ENCODE measurements at regions not wholly inside any gene's neighbourhood (a gene's known extent, or its start where the extent isn't known, plus 50 kb on each side); places are given as distances from the start of the nearest gene placed in this dataset.
"Not testable (repeated sequence)": the region's sequence is repeated elsewhere in the genome, so short reads cannot be mapped to it uniquely, and the experiment has no call there.

DNA sequence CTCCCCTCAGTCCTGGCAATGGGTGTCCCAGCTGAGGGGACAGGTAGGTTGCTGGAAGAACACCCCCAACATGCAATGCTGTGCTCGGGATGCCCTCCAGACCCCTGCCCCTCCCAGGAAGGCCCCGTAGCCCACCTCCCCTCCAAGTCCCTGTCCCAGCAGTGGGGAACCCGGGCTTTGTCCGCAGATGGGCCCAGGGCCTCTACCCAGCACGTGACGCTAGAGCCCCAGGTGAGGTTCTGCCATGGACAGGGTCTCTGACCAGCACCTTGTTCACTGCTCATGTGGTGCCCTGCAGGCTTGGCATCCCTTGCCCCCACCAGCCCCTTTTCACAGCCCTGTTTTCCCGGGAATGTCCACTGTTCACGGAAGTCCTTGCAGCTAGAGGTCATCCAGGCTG is 220.0 kb upstream of the SGCG start:
- no peaks in the 10 kb centered on the region for H3K36me3 ChIP-seq (ENCODE audit: insufficient read depth, low read length)
- Mint-ChIP-seq H3K4me1 (ENCODE audit: low read depth, unreplicated experiment) (peaks cover 2% of the 10 kb centered on the region), H3K27ac (ENCODE audit: unreplicated experiment) (no peak overlapping the region), H3K36me3 (ENCODE audit: low read depth, unreplicated experiment) (no peaks in the 10 kb centered on the region), H3K27me3 (ENCODE audit: low read depth, unreplicated experiment) (peaks cover 14% of the 10 kb centered on the region), H3K4me3 (ENCODE audit: unreplicated experiment) (no peak overlapping the region), H3K9me3 (ENCODE audit: unreplicated experiment) (no peaks in the 10 kb centered on the region)
- no peaks in the 10 kb centered on the region for H3K9me3 ChIP-seq (ENCODE audit: insufficient read depth, low read depth, low read length)
- no peak for TF ChIP-seq EZH2 (IDR thresholded peaks at IDR 0.05; ENCODE audit: insufficient read depth, low read length)
- TF ChIP-seq, protein P1, sequence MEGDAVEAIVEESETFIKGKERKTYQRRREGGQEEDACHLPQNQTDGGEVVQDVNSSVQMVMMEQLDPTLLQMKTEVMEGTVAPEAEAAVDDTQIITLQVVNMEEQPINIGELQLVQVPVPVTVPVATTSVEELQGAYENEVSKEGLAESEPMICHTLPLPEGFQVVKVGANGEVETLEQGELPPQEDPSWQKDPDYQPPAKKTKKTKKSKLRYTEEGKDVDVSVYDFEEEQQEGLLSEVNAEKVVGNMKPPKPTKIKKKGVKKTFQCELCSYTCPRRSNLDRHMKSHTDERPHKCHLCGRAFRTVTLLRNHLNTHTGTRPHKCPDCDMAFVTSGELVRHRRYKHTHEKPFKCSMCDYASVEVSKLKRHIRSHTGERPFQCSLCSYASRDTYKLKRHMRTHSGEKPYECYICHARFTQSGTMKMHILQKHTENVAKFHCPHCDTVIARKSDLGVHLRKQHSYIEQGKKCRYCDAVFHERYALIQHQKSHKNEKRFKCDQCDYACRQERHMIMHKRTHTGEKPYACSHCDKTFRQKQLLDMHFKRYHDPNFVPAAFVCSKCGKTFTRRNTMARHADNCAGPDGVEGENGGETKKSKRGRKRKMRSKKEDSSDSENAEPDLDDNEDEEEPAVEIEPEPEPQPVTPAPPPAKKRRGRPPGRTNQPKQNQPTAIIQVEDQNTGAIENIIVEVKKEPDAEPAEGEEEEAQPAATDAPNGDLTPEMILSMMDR (IDR thresholded peaks at IDR 0.05; ENCODE audit: insufficient read depth, low read depth, low read length), result no peak
- H3K4me2 ChIP-seq (ENCODE audit: low read length), result no peak overlapping the region
- no peak for DNase-seq (ENCODE audit: low read depth)
- H3K4me1 ChIP-seq (ENCODE audit: insufficient read depth, low read length), result no peaks in the 10 kb centered on the region
- H3K27ac ChIP-seq (ENCODE audit: low read depth, low read length), result no peak overlapping the region
- no peak for FAIRE-seq
- H4K20me1 ChIP-seq (ENCODE audit: insufficient read depth, low read length), result no peaks in the 10 kb centered on the region
- no peaks in the 10 kb centered on the region for H3K79me2 ChIP-seq (ENCODE audit: insufficient read depth, low read length)
- H2AFZ ChIP-seq (ENCODE audit: low read depth, low read length), result no peak overlapping the region
- H3K9ac ChIP-seq (ENCODE audit: low read length), result no peak overlapping the region
- H3K4me3 ChIP-seq (ENCODE audit: insufficient read depth, low read depth, low read length), result no peak overlapping the region
- H3K27me3 ChIP-seq (ENCODE audit: insufficient read depth, low read length), result no peaks in the 10 kb centered on the region

DNA sequence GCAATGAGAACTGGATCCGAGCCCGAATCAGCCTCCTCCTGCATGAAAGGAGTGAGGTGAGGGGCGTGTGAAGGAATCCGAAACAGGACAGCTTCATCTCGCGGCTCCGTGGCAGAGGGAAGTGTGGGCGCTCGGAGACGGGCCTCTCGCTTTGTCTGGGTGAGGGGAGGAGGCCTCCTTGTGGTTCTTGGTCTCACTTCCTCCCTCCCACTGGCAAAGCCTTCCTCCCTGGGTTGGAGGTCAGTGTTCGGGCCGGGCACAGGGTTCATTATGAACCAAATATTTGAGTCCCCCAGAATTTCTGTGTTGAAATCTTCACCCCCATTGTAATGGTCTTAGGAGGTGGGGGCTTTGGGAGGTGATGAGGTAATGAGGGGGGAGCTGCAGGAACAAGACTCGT is 219.4 kb upstream of the SGCG start:
- DNase-seq (ENCODE audit: low read depth); H2AFZ ChIP-seq (ENCODE audit: low read depth, low read length): not testable (repeated sequence)

DNA sequence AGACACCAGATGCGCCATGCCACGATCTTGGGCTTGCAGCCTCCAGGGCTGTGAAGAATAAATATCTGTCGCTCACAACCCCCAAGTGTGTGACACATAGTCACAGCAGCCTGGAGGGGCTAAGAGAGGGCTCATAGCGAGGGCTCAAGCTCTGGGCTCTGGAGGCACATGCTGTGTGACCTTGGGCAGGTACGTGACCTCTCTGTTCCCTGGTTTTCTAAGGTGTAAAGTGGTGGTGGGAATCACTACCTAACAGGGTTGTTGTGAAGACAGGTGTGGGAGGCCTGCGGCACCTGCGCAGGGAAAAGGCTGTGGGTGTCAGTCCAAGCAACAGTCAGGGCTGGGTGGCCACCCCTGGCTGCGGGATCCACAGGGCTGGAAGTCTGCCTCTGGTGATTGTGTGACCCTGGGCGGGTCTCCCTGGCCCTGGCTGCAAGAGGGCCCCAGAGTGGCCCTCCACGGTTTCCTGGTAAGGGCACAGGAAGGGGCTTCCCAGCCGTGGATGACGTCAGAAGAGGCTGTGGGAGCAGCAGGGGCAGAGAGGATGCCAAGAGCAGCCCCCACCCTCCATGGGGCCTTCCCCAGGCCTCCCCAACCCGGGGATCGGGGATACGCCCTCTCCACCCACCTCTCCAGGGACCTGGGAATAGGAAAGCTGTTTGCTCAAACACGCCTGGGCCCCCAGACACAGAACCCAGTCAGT is 218.8 kb upstream of the SGCG start:
- H3K4me3 ChIP-seq (ENCODE audit: insufficient read depth, low read depth, low read length), result no peak overlapping the region
- no peaks in the 10 kb centered on the region for H3K79me2 ChIP-seq (ENCODE audit: insufficient read depth, low read length)
- no peak overlapping the region for H3K9ac ChIP-seq (ENCODE audit: low read length)
- no peaks in the 10 kb centered on the region for H3K36me3 ChIP-seq (ENCODE audit: insufficient read depth, low read length)
- FAIRE-seq (no peak), DNase-seq (ENCODE audit: low read depth) (no peak)
- H4K20me1 ChIP-seq (ENCODE audit: insufficient read depth, low read length), result no peaks in the 10 kb centered on the region
- H3K4me2 ChIP-seq (ENCODE audit: low read length), result no peak overlapping the region
- H3K4me1 Mint-ChIP-seq (ENCODE audit: low read depth, unreplicated experiment), result peaks cover 2% of the 10 kb centered on the region
- no peaks in the 10 kb centered on the region for H3K27me3 ChIP-seq (ENCODE audit: insufficient read depth, low read length)
- peaks cover 14% of the 10 kb centered on the region for H3K27me3 Mint-ChIP-seq (ENCODE audit: low read depth, unreplicated experiment)
- no peaks in the 10 kb centered on the region for H3K36me3 Mint-ChIP-seq (ENCODE audit: low read depth, unreplicated experiment)
- H3K27ac ChIP-seq (ENCODE audit: low read depth, low read length), result no peak overlapping the region
- H3K4me3 Mint-ChIP-seq (ENCODE audit: unreplicated experiment), result no peak overlapping the region
- no peaks in the 10 kb centered on the region for H3K9me3 ChIP-seq (ENCODE audit: insufficient read depth, low read depth, low read length)
- TF ChIP-seq, protein P1 (IDR thresholded peaks at IDR 0.05; ENCODE audit: insufficient read depth, low read depth, low read length), result no peak
- no peak for TF ChIP-seq EZH2 (IDR thresholded peaks at IDR 0.05; ENCODE audit: insufficient read depth, low read length)
- no peaks in the 10 kb centered on the region for H3K9me3 Mint-ChIP-seq (ENCODE audit: unreplicated experiment)
- H3K27ac Mint-ChIP-seq (ENCODE audit: unreplicated experiment), result no peak overlapping the region
- H2AFZ ChIP-seq (ENCODE audit: low read depth, low read length), result no peak overlapping the region
- H3K4me1 ChIP-seq (ENCODE audit: insufficient read depth, low read length), result no peaks in the 10 kb centered on the region

More for the DNA sequence above, 219.4 kb upstream of the SGCG start:
- not testable (repeated sequence) for FAIRE-seq; H3K27ac ChIP-seq (ENCODE audit: low read depth, low read length); H3K4me2 ChIP-seq (ENCODE audit: low read length); H3K9ac ChIP-seq (ENCODE audit: low read length); H4K20me1 ChIP-seq (ENCODE audit: insufficient read depth, low read length); H3K4me3 ChIP-seq (ENCODE audit: insufficient read depth, low read depth, low read length); H3K4me1 Mint-ChIP-seq (ENCODE audit: low read depth, unreplicated experiment); H3K27me3 ChIP-seq (ENCODE audit: insufficient read depth, low read length); H3K27ac Mint-ChIP-seq (ENCODE audit: unreplicated experiment); H3K4me3 Mint-ChIP-seq (ENCODE audit: unreplicated experiment); H3K4me1 ChIP-seq (ENCODE audit: insufficient read depth, low read length); H3K79me2 ChIP-seq (ENCODE audit: insufficient read depth, low read length); H3K9me3 ChIP-seq (ENCODE audit: insufficient read depth, low read depth, low read length); H3K9me3 Mint-ChIP-seq (ENCODE audit: unreplicated experiment); H3K36me3 Mint-ChIP-seq (ENCODE audit: low read depth, unreplicated experiment); H3K36me3 ChIP-seq (ENCODE audit: insufficient read depth, low read length)
- H3K27me3 Mint-ChIP-seq (ENCODE audit: low read depth, unreplicated experiment), result peaks cover 14% of the 10 kb centered on the region

DNA sequence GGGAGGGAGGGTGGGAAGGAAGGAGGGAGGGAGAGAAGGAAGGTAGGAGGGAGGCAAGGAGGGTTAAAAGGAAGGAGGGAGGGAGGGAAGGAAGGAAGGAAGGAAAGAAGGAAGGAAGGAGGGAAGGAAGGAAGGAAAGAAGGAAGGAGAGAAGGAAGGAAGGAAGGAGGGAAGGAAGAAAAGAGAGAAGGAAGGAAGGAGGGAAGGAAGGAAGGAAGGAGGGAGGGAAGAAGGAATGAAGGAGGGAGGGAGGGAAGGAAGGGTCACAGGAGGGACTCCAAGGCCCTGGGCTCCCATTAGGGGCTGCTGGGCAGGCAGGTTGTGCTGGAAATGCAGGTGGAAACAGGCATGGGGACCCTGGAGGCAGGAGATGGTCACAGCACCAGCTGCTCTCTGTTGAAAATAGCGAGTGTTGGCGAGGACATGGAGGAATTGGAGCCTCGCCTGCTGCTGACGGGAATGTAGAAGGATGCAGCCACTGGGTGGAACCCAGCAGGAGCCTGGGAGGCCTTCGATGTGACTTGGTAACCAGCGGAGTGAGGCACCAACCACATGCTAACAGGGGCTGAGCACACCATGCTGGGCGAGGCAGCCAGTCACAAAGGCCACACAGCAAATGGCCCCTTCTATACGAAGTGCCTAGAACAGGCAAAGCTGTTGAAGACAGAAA is 217.3 kb upstream of the SGCG start:
- DNase-seq (ENCODE audit: low read depth); H3K79me2 ChIP-seq (ENCODE audit: insufficient read depth, low read length); H3K27ac Mint-ChIP-seq (ENCODE audit: unreplicated experiment); H3K27ac ChIP-seq (ENCODE audit: low read depth, low read length); H3K4me1 ChIP-seq (ENCODE audit: insufficient read depth, low read length); H3K4me1 Mint-ChIP-seq (ENCODE audit: low read depth, unreplicated experiment); H3K9me3 ChIP-seq (ENCODE audit: insufficient read depth, low read depth, low read length); FAIRE-seq; H3K9me3 Mint-ChIP-seq (ENCODE audit: unreplicated experiment); H3K4me3 ChIP-seq (ENCODE audit: insufficient read depth, low read depth, low read length); H3K4me3 Mint-ChIP-seq (ENCODE audit: unreplicated experiment); H3K36me3 Mint-ChIP-seq (ENCODE audit: low read depth, unreplicated experiment); H3K4me2 ChIP-seq (ENCODE audit: low read length); H2AFZ ChIP-seq (ENCODE audit: low read depth, low read length); H3K27me3 ChIP-seq (ENCODE audit: insufficient read depth, low read length); H4K20me1 ChIP-seq (ENCODE audit: insufficient read depth, low read length); H3K36me3 ChIP-seq (ENCODE audit: insufficient read depth, low read length); H3K9ac ChIP-seq (ENCODE audit: low read length): not testable (repeated sequence)
- peaks cover 22% of the 10 kb centered on the region for H3K27me3 Mint-ChIP-seq (ENCODE audit: low read depth, unreplicated experiment)
